ELF-1 (cell line): ENCODE measurements at regions not wholly inside any gene's neighbourhood (a gene's known extent, or its start where the extent isn't known, plus 50 kb on each side); places are given as distances from the start of the nearest gene placed in this dataset.
"Not testable (repeated sequence)": the region's sequence is repeated elsewhere in the genome, so short reads cannot be mapped to it uniquely, and the experiment has no call there.

Experiments
- DNase-seq: peaks from one replicate; pipeline ENCODE4 v3.0.0-alpha.2; 2016; ENCODE audit warnings: low read depth, low spot score

DNA sequence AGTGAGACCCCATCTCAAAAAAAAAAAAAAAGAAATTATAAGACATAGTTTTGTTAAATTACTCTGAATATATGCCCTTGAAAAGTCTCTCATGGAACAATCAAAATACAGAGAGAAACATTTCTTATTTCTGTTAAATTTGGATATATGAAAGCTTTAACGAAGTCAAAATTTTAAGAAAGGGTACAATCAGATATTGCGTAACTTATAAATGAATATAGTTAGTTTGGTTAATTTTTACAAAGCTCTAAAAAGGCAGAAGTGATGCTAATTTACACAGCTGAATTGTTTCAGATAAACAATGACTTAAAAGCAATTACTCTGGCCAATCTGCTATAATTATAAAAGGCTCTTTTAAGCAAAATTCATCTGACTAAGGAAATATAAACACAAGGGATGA lies 611.6 kb upstream of the CCDC179 start:
- DNase-seq, result no peak

DNA sequence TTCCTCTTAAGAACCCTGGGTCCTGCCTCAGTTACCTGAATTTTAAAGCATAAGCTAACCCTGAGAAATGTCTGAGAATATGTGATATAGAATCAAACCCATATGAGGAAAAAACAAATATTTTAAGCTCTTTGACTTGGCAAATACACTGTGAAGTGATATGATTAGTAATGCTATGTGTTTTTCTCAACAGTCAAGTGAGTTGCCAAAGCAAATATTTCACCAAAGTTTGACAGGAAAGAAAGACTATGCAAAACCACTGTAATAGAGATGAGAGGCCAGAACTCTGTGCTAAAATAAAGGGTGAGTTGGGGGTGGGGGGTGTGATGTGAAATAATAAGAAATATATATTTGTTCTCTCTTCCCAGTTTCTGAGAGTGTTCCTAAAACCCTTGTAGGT lies 613.5 kb upstream of the CCDC179 start:
- DNase-seq, result no peak

- no peak for DNase-seq
Measured at GRCh38 chr11:23480736-23481135, 620.5 kb upstream of the CCDC179 start.

DNA sequence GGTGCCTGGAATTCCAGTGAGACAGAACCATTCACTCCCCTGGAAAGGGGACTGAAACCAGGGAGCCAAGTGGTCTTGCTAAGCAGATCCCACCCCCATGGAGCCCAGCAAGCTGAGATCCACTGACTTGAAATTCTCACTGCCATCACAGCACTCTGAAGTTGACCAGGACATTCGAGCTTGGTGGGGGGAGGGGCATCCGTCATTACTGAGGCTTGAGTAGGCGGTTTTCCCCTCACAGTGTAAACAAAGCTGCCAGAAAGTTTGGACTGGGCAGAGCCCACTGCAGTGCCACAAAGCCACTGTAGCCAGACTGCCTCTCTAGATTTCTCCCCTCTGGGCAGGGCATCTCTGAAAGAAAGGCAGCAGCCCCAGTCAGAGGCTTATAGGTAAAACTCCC lies 623.9 kb upstream of the CCDC179 start:
- peak; percentile 68 for DNase-seq

GRCh38 chr11:23484618-23485017 lies 624.3 kb upstream of the CCDC179 start:
- not testable (repeated sequence) for DNase-seq

DNA sequence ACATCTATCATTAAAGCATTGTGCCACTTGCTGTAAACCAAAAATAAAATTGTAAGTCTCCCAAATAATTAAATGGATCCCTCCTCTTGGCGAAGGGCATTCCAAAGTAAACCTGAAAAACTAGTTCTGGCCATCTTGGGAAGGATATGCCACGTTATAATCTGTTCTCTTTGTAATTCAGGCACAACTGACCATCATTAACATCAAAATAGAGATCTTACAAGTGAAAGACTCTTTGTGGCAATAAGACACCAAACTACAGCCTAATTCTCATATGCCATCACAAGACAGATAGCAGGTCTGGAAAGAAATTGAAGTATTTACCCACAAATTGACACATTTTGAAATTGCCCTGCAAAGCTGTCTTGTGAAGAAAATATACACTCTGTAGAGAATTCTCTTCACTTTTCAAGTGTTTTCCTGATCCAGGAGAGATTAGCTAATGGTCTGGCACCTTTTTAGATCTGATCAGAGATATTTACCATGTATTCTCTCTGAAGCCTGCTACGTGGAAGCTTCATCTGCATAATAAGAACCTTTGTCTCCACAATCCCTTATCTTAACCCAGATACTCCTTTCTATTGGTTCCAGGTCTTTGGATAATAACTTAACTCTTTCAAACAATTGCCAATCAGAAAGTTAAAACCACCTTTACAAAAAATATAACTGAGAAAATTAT lies 630.4 kb upstream of the CCDC179 start:
- peak; percentile 40 for DNase-seq

GRCh38 chr11:23494981-23495380 lies 634.7 kb upstream of the CCDC179 start:
- no peak for DNase-seq

- no peak for DNase-seq
Measured at GRCh38 chr11:23496340-23496739, 636.1 kb upstream of the CCDC179 start.

DNA sequence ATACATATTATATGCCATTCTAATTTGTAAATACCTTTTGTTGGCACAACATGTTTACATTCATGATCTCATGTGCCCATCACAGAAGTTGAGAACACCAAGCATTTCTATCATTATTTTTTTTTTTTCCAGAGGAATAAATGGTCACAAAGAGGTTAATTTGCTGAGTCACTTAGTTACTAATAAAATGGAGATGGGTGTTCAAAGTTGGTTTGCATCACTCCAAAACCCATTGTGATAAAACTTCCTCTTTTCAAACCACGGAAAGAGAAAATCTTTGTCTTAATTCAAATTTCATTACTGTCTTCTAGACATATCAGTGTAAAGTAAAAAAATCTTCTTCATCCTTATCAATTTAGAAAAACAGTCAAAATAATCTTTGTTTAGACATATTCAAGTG lies 636.8 kb upstream of the CCDC179 start:
- no peak for DNase-seq

DNA sequence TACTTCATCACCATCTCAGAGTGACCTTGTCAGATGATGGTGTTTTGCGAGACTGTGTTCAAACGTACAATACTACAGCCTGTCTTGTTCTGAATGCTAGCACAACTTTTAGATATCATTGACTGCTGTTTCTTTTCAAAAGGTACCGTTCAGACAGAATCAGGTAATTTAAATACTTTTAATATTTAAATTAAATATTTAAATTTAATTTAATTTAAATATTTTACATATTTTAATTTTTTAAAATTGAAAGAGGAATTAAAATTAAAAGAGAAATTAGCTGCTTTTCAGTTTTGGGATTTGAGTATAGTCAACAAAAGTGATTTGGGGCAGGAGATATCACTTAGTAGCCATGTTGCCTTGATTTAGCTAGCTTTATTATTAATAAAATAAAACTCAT lies 642.1 kb upstream of the CCDC179 start:
- no peak for DNase-seq

DNA sequence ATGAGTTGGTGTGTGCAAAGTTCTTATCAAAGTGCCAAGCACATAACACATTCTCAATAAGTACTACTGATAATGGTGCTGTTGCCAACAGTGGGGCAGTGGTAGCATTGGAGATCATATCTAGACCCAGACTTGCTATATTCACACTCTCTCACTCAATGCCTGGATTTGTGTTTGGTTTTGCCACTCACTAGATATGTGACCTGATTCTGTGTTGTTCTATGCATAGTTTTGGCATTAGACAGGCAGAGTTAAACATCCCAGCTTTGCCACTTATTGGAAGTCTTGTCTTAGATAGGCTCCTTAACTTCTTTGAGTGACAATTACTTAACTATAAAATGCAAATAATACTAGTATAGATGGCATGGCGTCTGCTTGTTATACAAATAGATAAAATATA lies 642.6 kb upstream of the CCDC179 start:
- no peak for DNase-seq

- no peak for DNase-seq
Measured at GRCh38 chr11:23509023-23509422, 648.7 kb upstream of the CCDC179 start.

DNA sequence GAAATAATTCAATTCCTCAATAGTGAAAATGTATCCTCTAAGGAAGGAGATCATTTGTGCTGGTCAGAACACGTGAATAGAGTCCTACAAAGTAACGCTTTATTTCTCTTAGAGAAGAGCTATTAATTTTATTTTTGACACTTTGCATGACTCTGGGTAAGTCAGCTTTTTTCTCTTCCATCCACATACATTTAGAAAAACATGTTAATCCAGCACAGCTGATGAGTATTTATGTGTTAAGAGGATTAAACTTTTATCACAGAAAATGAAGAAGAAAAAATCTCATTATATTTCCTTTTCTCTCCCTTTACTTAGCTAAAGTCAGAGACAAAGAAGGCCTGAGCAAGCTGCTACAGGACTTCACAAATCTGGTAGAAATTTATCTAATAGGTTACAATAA lies 649.5 kb upstream of the CCDC179 start:
- no peak for DNase-seq

- DNase-seq, result no peak
Measured at GRCh38 chr11:23519194-23519593, 658.9 kb upstream of the CCDC179 start.

DNA sequence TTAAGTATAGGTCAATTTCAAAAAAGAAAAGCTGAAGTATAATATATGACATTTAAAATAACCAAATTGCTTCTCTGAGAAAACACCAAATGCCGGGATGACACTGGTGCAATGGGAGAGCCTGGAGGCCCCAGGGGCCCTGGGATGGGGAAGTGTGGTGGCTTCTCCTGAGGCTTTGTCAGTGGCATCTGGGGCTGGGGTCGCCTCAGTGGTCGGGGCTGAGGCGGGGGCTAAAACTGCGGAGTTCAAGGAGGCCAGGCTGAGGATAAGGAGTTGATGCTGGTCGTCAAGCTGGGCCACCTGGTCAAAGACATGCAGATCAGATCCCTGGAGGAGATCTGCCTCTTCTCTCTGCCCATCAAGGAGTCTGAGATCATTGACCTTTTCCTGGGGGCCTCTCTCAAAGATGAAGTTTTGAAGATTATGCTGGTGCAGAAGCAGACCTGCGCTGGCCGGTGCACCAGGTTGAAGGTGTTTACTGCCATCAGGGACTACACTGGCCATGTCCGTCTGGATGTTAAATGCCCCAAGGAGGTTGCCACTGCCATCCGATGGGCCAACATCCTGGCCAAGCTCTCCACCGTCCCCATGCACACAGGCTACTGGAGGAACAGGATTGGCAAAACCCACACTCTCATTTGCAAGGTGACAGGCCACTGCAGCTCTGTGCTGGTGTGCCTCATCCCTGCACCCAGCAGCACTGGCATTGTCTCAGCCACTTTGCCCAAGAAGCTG lies 660.1 kb upstream of the CCDC179 start:
- DNase-seq, result no peak

DNA sequence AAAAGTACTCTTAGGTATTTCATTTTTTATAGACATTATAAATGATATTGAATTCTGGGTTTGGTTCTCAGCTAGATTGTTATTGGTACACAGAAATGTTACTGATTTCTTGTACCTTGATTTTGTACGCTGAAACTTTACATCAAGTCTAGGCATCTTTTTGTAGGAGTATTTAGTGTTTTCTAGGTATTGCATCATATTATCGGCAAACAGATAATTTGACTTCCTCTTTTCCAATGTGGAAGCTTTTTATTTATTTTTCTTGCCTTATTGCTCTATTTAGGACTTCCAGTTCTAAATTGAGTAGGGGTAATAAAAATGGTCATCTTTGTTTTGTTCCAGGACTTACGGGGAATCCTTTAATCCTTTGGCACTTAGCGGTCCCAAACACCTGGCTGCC lies 676.6 kb upstream of the CCDC179 start:
- no peak for DNase-seq

- no peak for DNase-seq
Measured at GRCh38 chr11:23539556-23539955, 679.3 kb upstream of the CCDC179 start.

GRCh38 chr11:23540101-23540561 lies 679.9 kb upstream of the CCDC179 start:
- DNase-seq, result peak; percentile 70

- no peak for DNase-seq
Measured at GRCh38 chr11:23542189-23542588, 681.9 kb upstream of the CCDC179 start.

DNA sequence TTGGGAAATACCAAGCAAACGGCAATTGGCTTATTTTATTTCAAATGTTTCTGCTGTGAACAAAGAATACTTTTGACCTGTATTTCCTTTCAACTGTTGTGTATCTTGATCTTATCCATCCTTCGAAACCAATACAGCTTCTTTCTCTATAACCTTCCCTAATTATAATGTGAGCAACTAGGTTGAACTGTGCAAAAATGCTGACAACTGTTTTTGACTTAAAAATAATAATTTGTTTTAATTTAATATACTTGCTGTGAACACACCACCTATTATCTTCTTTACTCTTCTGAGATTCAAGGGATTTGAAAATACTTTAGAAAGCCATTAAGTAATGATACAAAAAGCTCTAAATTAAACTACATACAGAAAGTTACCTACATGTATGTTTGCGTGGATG lies 682.5 kb upstream of the CCDC179 start:
- DNase-seq, result no peak

- DNase-seq, result no peak
Measured at GRCh38 chr11:23543651-23544222, 683.5 kb upstream of the CCDC179 start.

DNA sequence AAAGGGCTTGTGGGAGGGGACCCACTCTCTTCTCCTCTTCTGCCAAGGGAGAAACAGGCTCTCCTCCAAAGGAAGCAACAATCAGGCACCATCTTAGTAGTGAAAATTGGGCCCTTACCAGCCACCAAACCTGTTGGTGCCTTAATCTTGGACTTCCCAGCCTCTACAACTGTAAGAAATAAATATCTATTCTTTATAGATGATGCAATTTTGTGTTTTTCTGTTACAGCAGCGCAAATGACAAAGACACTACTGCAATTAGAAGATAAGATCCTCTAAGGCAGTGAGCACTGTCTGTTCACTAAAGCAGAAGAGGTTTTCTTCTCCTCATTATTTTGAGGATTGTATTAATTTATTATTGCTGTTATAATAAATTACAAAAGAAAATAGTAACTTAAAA lies 691.4 kb upstream of the CCDC179 start:
- DNase-seq, result no peak

DNA sequence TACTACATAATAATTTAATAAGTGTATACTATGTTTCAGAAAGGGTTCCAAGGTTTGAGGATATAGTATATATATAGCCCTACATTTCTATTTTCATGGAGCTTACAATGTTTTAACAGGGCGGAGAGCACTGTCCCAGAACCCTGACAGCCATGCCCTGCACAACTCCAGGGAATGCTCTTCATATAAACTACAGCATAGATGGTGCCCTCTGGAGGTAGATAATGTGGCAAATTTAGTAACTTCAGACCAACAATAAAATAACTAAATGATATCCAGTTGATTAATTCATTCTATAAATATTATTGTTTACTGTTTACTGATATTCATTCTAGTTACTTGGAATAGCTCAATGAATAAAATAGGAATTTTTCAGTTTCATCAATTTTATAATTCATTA lies 693.7 kb upstream of the CCDC179 start:
- no peak for DNase-seq
